Progenitor cell of endocrine pancreas (in vitro differentiated cells): ENCODE measurements at regions not wholly inside any gene's neighbourhood (a gene's known extent, or its start where the extent isn't known, plus 50 kb on each side); places are given as distances from the start of the nearest gene placed in this dataset.

Experiments used
- DNase-seq: peaks from one replicate; pipeline ENCODE4 v3.0.0; 2021; ENCODE audit warnings: low spot score; ENCODE audit not compliant: unreplicated experiment
- H3K27ac Mint-ChIP-seq: 2 replicates; pipeline ENCODE4 v1.8.0; 2021; ENCODE audit warnings: mild to moderate bottlenecking, moderate library complexity, mixed read lengths
- H3K27me3 Mint-ChIP-seq: 2 replicates; pipeline ENCODE4 v1.8.0; 2021; ENCODE audit warnings: mixed read lengths
- H3K36me3 Mint-ChIP-seq: 2 replicates; pipeline ENCODE4 v1.8.0; 2022; ENCODE audit warnings: mixed read lengths; ENCODE audit not compliant: insufficient read depth
- H3K4me1 Mint-ChIP-seq: 2 replicates; pipeline ENCODE4 v1.8.0; 2021; ENCODE audit warnings: low read depth, mixed read lengths
- H3K4me3 Mint-ChIP-seq: 2 replicates; pipeline ENCODE4 v1.8.0; 2021; ENCODE audit warnings: low read depth, mild to moderate bottlenecking, moderate library complexity, mixed read lengths
- H3K9me3 Mint-ChIP-seq: 2 replicates; pipeline ENCODE4 v1.8.0; 2021; ENCODE audit warnings: low read depth, mixed read lengths
- CTCF ChIP-seq: fragments of 200-600 bp; sonication (generic); IDR thresholded peaks from one replicate; pipeline ENCODE4 v1.5.0; 2021; ENCODE audit warnings: antibody characterized with exemption, mild to moderate bottlenecking; ENCODE audit not compliant: unreplicated experiment

- Mint-ChIP-seq H3K4me3 (no peak overlapping the region), H3K27ac (no peak overlapping the region), H3K27me3 (no peaks in the 10 kb centered on the region), H3K36me3 (no peaks in the 10 kb centered on the region), H3K4me1 (no peaks in the 10 kb centered on the region), H3K9me3 (no peaks in the 10 kb centered on the region)
- TF ChIP-seq CTCF = no peak
- no peak for DNase-seq
Measured at GRCh38 chr2:133936096-133936495, 317.8 kb upstream of the MGAT5 start.

- H3K36me3 Mint-ChIP-seq = no peaks in the 10 kb centered on the region
- H3K4me1 Mint-ChIP-seq = no peaks in the 10 kb centered on the region
- H3K27ac Mint-ChIP-seq = no peak overlapping the region
- H3K4me3 Mint-ChIP-seq = no peak overlapping the region
- no peak for TF ChIP-seq CTCF
- H3K27me3 Mint-ChIP-seq = no peaks in the 10 kb centered on the region
- no peaks in the 10 kb centered on the region for H3K9me3 Mint-ChIP-seq
- DNase-seq = no peak
Measured at GRCh38 chr2:133936601-133937000, 317.3 kb upstream of the MGAT5 start.

GRCh38 chr2:133937669-133938068 is 316.2 kb upstream of the MGAT5 start:
- TF ChIP-seq CTCF = no peak
- peaks cover 7% of the 10 kb centered on the region for H3K4me1 Mint-ChIP-seq
- no peak overlapping the region for H3K4me3 Mint-ChIP-seq
- no peaks in the 10 kb centered on the region for H3K9me3 Mint-ChIP-seq
- no peaks in the 10 kb centered on the region for H3K27me3 Mint-ChIP-seq
- H3K36me3 Mint-ChIP-seq = no peaks in the 10 kb centered on the region
- no peak overlapping the region for H3K27ac Mint-ChIP-seq
- DNase-seq = no peak

- Mint-ChIP-seq H3K36me3 (no peaks in the 10 kb centered on the region), H3K27me3 (peaks cover 12% of the 10 kb centered on the region), H3K4me3 (no peak overlapping the region), H3K4me1 (peaks cover 14% of the 10 kb centered on the region), H3K27ac (no peak overlapping the region), H3K9me3 (no peaks in the 10 kb centered on the region)
- DNase-seq = no peak
- TF ChIP-seq CTCF = no peak
Measured at GRCh38 chr2:133940134-133940533, 313.7 kb upstream of the MGAT5 start.

- Mint-ChIP-seq H3K4me1 (peaks cover 14% of the 10 kb centered on the region), H3K27me3 (peaks cover 12% of the 10 kb centered on the region), H3K27ac (no peak overlapping the region), H3K4me3 (no peak overlapping the region), H3K9me3 (no peaks in the 10 kb centered on the region), H3K36me3 (no peaks in the 10 kb centered on the region)
- TF ChIP-seq CTCF = no peak
- no peak for DNase-seq
Measured at GRCh38 chr2:133941666-133942065, 312.2 kb upstream of the MGAT5 start.
